ENCODE measurements at regions not wholly inside any gene's neighbourhood (a gene's known extent, or its start where the extent isn't known, plus 50 kb on each side); places are given as distances from the start of the nearest gene placed in this dataset.

- DNase-seq = no peak
These were observed 136.5 kb downstream of the DSEL start for GRCh38 chr18:67379981-67380380.

- DNase-seq = no peak
These were observed 140.1 kb downstream of the DSEL start for GRCh38 chr18:67376372-67376771.

GRCh38 chr18:67373636-67374035 is 142.9 kb downstream of the DSEL start:
- DNase-seq = no peak

- DNase-seq = no peak
These were observed 149.0 kb downstream of the DSEL start for GRCh38 chr18:67367540-67367939.

GRCh38 chr18:67363694-67364093 is 152.8 kb downstream of the DSEL start:
- DNase-seq = no peak

- DNase-seq = no peak
These were observed 153.6 kb downstream of the DSEL start for GRCh38 chr18:67362906-67363305.

GRCh38 chr18:67359873-67360838 is 156.4 kb downstream of the DSEL start:
- no peak for DNase-seq

GRCh38 chr18:67358947-67359346 is 157.6 kb downstream of the DSEL start:
- no peak for DNase-seq

- no peak for DNase-seq
These were observed 161.8 kb downstream of the DSEL start for GRCh38 chr18:67354692-67355091.

- no peak for DNase-seq
These were observed 162.4 kb downstream of the DSEL start for GRCh38 chr18:67354091-67354490.

GRCh38 chr18:67347438-67347837 is 169.1 kb downstream of the DSEL start:
- DNase-seq = no peak

- DNase-seq = no peak
These were observed 174.4 kb downstream of the DSEL start for GRCh38 chr18:67342159-67342558.

- no peak for DNase-seq
These were observed 178.8 kb downstream of the DSEL start for GRCh38 chr18:67337696-67338095.

GRCh38 chr18:67331857-67332256 is 184.7 kb downstream of the DSEL start:
- no peak for DNase-seq

- DNase-seq = no peak
These were observed 197.4 kb downstream of the DSEL start for GRCh38 chr18:67319109-67319508.

- DNase-seq = no peak
These were observed 197.9 kb downstream of the DSEL start for GRCh38 chr18:67318651-67319050.

- DNase-seq = no peak
These were observed 205.7 kb downstream of the DSEL start for GRCh38 chr18:67310826-67311225.

GRCh38 chr18:67308819-67309218 is 207.7 kb downstream of the DSEL start:
- no peak for DNase-seq

- DNase-seq = no peak
These were observed 211.1 kb downstream of the DSEL start for GRCh38 chr18:67305466-67305865.

GRCh38 chr18:67302043-67302442 is 214.5 kb downstream of the DSEL start:
- no peak for DNase-seq

- no peak for DNase-seq
These were observed 214.9 kb downstream of the DSEL start for GRCh38 chr18:67301592-67301991.

GRCh38 chr18:67300498-67300897 is 216.0 kb downstream of the DSEL start:
- DNase-seq = no peak

GRCh38 chr18:67292814-67293213 is 223.7 kb downstream of the DSEL start:
- no peak for DNase-seq

- DNase-seq = no peak
These were observed 226.1 kb downstream of the DSEL start for GRCh38 chr18:67290421-67290820.

GRCh38 chr18:67285583-67285982 is 230.9 kb downstream of the DSEL start:
- DNase-seq = no peak
